WTC11 (cell line): ENCODE measurements at regions not wholly inside any gene's neighbourhood (a gene's known extent, or its start where the extent isn't known, plus 50 kb on each side); places are given as distances from the start of the nearest gene placed in this dataset.

Experiments
- CTCF ChIP-seq: fragments of 200-600 bp; IDR thresholded peaks from 2 replicates; pipeline ENCODE4 v1.8.0; 2022; ENCODE audit warnings: antibody characterized with exemption
- JUN ChIP-seq: sonication (generic); formaldehyde crosslinking; IDR thresholded peaks from 2 replicates; pipeline ENCODE4 v1.8.0; 2023; ENCODE audit warnings: mild to moderate bottlenecking, missing genetic modification reagents
- PRRX2 ChIP-seq: fragments of 250-450 bp; sonication (Bioruptor Pico); IDR thresholded peaks from 2 replicates; pipeline ENCODE4 v1.8.0; 2021; ENCODE audit warnings: mild to moderate bottlenecking
- TF ChIP-seq, protein P1 (sequence below): sonication (generic); formaldehyde crosslinking; IDR thresholded peaks from 2 replicates; pipeline ENCODE4 v1.8.1; 2023; ENCODE audit warnings: mild to moderate bottlenecking, missing genetic modification reagents
- TF ChIP-seq, protein P2 (sequence below): sonication (generic); formaldehyde crosslinking; IDR thresholded peaks from 2 replicates; pipeline ENCODE4 v1.8.1; 2022; ENCODE audit warnings: mild to moderate bottlenecking, moderate library complexity, missing genetic modification reagents
- TF ChIP-seq, protein P3 (sequence below): fragments of 250-450 bp; sonication (Bioruptor Pico); IDR thresholded peaks from 2 replicates; pipeline ENCODE4 v1.9.0; 2021; ENCODE audit warnings: mild to moderate bottlenecking

- TF ChIP-seq CTCF = no peak
- TF ChIP-seq, protein P1, sequence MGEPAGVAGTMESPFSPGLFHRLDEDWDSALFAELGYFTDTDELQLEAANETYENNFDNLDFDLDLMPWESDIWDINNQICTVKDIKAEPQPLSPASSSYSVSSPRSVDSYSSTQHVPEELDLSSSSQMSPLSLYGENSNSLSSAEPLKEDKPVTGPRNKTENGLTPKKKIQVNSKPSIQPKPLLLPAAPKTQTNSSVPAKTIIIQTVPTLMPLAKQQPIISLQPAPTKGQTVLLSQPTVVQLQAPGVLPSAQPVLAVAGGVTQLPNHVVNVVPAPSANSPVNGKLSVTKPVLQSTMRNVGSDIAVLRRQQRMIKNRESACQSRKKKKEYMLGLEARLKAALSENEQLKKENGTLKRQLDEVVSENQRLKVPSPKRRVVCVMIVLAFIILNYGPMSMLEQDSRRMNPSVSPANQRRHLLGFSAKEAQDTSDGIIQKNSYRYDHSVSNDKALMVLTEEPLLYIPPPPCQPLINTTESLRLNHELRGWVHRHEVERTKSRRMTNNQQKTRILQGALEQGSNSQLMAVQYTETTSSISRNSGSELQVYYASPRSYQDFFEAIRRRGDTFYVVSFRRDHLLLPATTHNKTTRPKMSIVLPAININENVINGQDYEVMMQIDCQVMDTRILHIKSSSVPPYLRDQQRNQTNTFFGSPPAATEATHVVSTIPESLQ (CRISPR knock-in tag) = no peak
- TF ChIP-seq, protein P2, sequence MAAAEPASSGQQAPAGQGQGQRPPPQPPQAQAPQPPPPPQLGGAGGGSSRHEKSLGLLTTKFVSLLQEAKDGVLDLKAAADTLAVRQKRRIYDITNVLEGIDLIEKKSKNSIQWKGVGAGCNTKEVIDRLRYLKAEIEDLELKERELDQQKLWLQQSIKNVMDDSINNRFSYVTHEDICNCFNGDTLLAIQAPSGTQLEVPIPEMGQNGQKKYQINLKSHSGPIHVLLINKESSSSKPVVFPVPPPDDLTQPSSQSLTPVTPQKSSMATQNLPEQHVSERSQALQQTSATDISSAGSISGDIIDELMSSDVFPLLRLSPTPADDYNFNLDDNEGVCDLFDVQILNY (CRISPR knock-in tag) = no peak
- TF ChIP-seq JUN (CRISPR knock-in tag) = no peak
- TF ChIP-seq, protein P3, sequence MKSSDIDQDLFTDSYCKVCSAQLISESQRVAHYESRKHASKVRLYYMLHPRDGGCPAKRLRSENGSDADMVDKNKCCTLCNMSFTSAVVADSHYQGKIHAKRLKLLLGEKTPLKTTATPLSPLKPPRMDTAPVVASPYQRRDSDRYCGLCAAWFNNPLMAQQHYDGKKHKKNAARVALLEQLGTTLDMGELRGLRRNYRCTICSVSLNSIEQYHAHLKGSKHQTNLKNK (CRISPR knock-in tag) = no peak
- TF ChIP-seq PRRX2 (CRISPR knock-in tag) = no peak
These were observed 519.9 kb downstream of the RNF144A start for GRCh38 chr2:7437141-7437540.
